GM19025 (cell line): ENCODE measurements at regions not wholly inside any gene's neighbourhood (a gene's known extent, or its start where the extent isn't known, plus 50 kb on each side); places are given as distances from the start of the nearest gene placed in this dataset.
"Not testable (repeated sequence)": the region's sequence is repeated elsewhere in the genome, so short reads cannot be mapped to it uniquely, and the experiment has no call there.

Experiments
- ATAC-seq: cut with Tn5 transposase; IDR thresholded peaks from one replicate; pipeline ENCODE4 v1.9.1; 2021; ENCODE audit warnings: mild to moderate bottlenecking, low read depth, moderate library complexity; ENCODE audit not compliant: unreplicated experiment

DNA sequence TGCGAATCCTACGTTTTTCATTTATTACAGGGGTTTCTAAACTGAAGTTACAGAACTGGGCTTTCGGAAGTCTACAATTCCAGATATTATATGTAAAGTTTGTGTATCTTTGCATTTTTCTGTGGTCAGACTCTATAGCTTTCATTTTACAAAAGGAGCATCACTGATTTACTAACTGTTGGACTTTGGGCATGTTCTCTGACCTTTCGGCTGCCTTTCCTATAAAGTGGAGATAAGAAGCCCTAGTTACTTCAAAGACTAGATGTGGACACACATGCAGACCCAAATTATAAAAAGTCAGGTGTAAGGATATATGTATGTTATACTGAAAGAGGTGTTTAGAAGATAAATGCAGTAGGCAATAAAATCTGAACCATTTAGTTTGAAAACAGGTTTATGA, 126.6 kb upstream of the PRKCQ start:
- ATAC-seq = no peak

DNA sequence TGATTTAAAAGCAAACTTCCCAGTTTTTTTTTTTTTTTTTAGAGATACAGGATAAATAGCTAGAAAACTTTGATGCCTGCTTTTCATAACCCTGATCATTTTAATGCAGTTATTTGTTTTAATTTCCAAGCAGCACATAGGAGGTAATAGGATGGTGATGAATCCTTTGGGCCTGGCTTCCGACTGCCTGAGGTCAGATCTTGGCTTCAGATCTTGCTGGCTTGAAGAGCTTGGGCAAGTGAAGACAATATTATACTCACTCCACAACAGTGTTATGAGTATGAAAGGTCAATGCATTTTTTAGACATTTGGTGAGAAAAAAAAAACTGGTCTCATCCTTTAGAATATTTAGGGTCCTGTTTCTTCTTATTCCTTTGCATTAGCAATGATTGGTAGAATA, 124.8 kb upstream of the PRKCQ start:
- no peak for ATAC-seq

DNA sequence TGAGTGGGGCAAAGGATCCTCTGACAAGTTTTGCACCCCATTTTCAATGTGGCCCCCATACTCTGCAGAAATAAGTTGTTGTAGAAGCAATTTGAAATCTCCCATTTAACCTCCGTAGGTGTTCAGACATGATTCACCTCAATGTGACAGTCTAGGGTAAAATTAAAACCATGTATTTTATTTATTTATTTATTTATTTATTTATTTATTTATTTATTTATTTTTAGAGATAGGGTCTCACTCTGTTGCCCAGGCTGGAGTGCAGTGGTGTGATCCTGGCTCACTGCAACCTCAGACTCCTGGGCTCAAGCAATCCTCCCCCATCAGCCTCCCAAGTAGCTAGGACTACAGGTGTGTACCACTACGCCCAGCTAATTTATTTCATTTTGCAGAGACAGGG, 122.8 kb upstream of the PRKCQ start:
- not testable (repeated sequence) for ATAC-seq

DNA sequence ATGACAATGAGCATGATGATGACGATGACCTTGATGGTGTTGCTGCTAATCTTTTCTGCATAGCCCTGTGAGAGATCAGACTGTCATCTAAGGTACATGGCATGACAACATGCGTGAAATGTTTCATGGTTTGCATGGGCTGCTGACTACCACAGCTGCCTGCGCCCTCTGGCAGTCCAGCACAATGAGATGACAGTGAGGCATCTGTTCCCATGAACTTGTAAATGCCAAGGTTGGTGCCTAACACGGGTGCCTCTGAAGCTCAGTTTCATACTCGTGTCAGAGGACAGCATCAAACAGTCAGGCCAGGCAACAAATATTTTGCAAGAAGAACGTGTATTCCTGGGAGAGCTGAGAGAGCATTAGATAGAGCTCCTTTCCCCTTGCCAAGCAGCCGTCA, 122.0 kb upstream of the PRKCQ start:
- no peak for ATAC-seq

DNA sequence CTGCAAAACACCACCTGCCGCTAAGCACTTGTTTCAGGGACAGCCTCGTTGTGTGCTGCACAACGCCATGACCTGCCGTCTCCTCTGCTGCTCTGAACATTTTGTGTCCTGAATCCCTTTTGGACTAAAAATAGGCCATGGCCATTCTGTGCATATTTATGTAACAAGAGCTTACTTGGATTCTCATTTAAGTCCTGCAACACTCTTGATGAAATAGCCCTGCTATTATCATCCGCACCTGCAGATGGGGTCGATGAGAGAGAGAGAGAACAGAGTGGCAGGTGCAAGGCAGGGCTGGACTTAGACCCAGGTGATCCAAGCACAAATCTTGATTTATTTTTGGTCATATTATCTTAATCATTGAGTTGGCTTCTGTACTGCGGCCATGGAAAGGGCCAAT, 121.2 kb upstream of the PRKCQ start:
- ATAC-seq = no peak

DNA sequence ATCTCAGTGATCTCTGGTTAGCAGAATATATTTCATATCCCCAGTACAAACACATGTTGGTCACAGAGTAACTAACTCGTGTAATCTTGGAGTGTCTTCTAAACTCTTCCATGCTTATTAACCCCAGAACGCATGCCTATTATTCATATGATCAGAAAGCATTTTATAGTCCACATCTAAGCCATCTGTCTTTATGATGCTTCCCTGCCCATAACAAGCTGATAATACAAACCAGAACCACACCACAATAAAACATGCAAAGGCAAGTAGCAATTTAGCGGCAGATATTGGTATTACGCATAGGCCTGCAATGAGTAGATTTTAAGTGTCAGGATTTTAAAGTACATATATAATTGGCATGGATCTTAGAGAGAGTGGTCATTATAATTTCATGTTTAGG, 120.0 kb upstream of the PRKCQ start:
- ATAC-seq = no peak

DNA sequence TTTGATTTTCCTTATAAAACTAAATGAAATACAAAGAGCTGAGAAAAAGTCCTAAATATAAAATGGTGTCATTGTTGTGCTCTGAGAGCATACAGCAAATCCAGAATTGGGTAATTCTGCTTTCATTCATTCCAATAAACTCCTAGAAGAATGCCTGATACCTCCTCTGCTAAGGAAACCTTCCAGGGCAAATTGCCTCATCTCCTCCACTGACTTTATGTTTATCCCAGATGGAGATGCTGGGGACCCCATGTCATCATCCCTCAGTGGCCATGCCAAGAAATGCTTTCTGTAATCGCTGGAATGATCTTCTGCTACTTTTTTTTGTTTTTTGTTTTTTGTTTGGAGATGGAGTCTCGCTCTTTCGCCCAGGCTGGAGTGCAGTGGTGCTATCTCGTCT, 119.3 kb upstream of the PRKCQ start:
- ATAC-seq = no peak

DNA sequence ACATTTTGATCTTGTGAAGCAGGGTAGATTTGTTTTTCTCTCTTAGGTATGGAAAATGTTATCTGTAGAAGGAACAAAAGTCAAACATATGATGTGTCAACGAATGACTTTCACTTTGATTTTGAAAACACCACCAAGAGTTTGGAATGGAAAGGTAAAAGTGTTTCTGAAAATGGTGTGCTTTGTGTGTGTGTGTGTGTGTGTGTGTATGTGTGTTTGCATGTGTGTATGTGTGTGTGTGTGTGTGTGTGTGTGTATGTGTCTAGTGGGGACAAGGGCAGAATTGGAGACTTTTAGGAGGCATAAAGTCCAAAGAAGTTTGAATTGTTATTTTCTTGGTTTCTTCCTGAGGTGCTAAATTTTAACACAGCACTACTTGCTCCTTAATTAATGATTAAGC, 115.4 kb upstream of the PRKCQ start:
- ATAC-seq = no peak

DNA sequence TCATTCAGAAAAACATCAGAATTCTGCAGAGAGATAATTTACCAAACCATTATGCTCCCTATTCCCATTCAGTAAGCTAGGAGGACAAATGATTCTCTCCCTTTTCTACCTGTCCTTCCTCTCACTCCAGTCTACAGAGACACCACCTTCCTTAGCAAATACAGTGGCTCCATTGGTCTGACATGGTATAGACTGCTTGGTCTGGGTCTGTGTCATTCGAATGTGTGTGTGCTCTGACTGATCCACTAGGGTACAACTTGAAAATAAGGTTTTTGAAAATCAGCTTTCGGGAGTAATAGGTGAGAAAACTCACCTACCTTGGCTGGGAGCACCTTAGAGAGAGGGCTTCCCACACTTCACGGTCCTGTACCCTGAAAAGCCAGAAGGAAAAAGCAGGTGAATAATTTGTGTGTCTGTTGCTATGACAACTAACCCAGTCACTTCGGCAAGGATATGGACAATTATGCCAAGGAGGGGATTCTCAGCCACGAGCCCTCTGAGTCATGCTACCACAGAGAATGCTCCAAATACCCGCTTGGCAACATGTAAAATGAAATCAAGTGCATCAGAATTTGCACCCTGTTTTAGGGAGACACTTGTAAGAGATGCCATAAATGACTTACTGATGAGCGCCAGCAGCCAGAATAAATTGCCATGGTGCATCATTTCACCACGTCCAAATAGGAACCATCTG, 114.5 kb upstream of the PRKCQ start:
- no peak for ATAC-seq

DNA sequence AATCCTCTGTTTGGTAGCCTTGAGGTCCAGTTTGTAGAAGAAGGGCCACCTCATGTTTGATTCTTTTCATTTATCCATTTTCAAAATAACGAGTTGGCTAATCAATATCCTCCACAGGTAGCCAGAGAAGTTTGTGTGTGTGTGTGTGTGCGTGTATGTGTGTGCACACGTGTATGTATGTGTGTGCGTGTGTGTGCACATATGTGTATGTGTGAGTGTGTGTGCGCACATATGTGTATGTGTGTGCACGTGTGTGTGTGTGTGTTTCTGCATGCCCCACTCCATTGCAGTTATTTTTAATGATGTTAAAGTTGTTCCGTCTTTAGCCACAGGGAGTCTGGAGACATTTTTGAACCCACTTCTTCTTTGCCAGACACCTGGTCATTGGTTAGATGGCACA, 112.8 kb upstream of the PRKCQ start:
- no peak for ATAC-seq

DNA sequence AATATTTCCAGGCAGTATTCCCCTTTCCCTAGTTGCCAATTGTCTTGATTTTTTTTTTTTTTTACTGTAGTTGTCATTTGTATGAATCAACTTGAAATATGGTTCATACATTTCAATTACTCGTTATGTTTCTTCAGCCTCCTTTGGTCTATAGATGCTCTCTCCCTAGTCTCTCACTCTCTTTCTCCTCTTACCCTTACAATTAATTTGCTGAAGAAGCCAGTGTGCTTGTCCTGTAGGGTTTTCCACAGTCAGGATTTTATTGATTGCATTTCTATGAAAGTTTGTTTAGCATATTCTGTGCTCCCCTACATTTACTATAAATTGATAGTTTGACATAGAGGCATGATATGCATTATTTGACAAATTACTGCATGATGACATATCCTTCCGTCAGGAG, 112.0 kb upstream of the PRKCQ start:
- no peak for ATAC-seq

DNA sequence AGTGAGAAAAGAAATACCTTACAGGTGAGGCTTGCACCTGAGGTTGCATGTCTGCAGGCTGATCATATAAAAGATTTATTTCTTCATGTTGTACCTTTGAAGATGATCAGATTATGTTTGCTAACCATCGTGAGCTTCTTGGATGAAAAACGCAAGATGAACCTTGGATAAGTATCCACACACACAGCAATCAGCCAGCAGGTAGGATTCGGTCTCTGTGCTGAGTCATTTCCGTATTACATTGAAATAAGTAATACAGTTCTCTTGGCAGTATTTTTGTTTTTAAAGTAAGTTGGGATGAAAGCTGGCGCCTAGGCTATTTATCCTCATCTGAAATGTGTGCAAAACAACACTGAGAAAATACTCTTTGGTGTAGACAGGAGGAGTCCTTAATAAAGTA, 109.0 kb upstream of the PRKCQ start:
- ATAC-seq = no peak

DNA sequence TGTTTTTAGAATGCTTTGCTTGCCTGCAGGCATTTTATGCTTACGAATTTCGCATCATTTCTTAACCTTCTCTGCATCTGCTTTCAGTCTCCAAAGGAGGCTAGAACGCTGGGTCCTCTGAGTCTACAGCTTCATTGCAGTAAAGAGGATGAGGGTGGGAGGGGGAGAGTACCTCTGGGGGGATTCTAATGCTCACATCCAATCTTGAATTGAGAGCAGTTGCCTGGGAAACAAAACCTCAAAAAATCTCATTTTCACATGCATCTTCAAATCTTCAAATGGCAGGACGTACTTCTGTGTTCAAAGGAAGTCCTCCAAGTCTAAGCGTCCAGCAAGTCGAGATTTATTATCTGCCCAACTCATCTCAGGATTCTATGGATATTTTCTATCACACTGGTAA, 100.7 kb upstream of the PRKCQ start:
- no peak for ATAC-seq

DNA sequence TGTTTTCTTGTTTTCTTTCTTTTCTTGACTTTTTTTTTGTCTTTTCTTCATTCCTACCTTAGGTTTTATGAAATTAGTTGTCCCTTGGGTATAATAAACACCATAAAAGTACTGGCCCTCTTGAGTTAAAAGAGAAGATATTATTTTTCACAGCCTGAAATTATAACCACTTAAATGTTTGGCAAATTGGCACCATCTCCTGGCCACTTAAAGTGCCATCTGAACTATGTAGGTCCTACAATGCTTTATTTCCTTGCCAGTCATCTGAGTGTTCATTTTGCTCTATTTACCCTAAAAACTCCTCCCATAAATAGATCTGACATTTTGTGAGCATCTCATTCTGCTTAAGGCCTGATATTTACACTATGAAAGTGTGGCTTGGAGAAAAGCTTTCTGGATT, 98.9 kb upstream of the PRKCQ start:
- ATAC-seq = no peak

DNA sequence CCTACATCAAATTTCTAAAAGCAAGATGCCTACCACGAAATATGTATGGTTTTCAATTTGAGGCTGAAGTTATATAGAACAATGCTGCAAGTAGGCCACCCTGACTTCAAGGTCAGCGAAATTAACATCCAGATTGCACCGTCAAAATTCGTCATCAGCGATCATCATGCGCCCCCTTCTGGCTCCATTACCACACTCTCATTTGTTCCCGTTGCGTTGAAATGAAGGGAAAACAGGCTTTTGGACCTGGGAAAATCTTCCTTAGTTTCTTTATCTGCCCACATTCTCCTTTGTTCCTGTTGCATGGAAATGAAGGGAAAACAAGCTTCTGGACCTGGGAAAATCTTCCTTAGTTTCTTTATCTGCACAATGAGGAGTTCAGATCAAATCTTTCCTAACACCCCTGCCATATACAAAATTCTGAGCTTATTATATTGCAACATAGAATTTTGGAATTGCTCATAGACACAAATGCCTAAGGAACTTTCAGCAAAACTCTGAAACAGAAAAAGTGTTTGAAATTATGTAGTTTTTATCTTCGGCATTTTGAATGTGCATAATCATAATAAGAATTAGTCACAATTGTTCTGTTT, 98.2 kb upstream of the PRKCQ start:
- no peak for ATAC-seq

DNA sequence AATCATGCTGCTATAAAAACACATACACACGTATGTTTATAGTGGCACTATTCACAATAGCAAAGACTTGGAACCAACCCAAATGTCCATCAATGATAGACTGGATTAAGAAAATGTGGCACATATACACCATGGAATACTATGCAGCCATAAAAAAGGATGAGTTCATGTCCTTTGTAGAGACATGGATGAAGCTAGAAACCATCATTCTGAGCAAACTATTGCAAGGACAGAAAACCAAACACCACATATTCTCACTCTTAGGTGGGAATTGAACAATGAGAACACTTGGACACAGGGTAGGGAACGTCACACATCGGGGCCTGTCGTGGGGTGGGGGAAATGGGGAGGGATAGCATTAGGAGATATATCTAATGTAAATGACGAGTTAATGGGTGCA, 97.1 kb upstream of the PRKCQ start:
- not testable (repeated sequence) for ATAC-seq

DNA sequence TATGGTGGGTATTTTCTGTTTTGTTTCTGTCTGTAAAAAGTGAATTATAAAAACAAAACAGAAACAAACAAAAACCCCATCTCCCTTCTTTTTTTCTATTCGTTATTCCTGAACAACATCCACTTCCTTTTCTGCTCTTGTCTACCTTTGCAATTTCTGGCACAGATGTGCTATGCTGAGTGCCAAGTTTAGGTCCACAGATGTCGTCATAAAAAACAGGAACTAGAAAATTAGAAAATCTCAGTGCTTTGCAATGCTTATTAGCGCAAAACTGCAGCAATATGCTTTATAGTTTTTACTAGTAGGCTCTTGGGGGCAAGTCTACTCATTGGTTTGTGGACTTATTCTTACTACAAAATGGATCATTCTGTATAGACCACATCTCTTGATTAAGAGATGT, 94.2 kb upstream of the PRKCQ start:
- ATAC-seq = no peak

DNA sequence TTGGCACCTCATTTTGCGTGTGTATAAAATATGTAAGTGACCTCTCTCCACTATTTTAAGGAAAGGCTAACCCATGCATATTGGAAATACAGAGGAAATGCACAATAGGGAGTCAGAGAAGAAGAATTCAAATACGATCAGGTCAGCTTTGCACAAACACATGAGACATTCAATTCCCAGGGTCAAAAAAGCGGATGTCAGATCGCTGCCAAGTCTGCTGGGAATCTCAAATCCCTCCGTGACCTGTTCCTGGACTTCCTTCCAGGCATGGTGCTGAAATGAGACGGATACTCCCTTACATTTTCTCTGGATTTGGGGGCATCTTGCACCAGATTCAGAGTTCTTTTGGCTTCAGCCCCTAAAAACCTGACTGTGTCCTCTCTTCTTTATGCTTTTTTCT, 91.9 kb upstream of the PRKCQ start:
- no peak for ATAC-seq

DNA sequence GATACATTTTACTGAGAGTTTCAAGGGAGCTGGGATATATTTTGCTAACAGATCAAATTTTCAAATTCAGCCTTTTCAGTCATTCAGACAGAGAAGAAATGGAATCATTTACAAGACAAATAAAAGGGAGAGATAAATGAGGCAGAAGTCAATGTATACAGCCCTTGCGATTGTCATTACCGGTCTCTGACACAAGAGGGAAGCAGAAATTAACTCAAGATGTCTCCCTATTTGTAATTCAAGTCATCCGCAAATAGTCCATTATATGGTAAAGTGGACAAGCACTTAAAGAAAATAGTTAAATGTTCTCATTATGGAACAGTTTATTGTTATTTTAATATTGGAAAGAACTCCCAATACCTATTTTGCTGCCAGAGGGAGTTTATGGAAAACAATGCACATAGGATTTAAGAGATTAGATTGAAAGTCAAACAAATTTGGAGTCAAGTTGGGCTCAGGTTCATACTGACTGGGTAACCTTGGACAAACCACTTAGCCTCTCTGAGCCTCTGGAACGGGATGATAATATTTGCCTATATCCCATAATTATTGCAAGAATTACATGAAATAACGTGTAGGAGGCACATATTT, 89.3 kb upstream of the PRKCQ start:
- no peak for ATAC-seq

DNA sequence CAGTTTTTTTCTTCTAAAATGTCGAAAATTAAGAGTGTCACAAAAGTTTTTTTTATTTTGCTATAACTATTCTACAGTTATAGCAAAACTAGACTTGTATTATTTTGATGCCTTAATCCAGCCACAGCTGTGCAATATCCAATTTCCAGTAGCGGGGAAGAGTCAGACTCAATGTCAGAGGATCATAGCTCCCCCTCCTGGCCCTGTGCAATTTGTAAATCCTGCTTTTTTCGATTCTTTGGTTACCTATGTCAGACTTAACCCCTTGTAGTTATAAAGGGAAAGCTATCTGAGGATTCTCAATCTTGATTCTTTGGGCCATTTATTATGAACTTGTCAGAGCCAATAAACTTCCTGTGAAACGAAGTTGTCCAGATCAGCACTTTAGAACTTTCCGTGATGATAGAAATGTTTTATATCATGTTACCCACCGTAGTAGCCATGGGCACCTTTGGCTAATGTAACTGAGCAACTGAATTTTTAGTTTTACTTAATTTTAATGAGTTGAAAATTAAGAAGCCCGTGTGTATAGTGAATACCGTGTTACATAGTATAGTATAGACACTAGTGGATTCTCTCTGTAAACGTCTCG, 87.7 kb upstream of the PRKCQ start:
- no peak for ATAC-seq

DNA sequence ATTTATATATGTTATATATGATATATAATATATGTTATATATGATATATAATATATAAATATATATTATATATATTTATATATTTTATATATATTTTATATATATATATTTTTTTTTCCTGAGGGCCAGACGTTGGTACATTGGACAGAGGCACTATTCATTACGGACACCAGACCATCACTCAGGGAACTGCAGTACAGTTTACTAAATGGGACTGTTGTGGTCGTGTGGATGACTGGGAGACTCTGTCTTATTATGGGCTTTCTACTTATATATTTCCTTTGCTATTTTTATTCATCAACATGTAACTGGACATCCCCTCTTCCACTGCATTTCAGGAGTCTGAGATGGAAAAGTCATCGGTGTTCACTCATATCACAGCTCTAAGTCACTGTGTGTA, 87.1 kb upstream of the PRKCQ start:
- ATAC-seq = no peak

DNA sequence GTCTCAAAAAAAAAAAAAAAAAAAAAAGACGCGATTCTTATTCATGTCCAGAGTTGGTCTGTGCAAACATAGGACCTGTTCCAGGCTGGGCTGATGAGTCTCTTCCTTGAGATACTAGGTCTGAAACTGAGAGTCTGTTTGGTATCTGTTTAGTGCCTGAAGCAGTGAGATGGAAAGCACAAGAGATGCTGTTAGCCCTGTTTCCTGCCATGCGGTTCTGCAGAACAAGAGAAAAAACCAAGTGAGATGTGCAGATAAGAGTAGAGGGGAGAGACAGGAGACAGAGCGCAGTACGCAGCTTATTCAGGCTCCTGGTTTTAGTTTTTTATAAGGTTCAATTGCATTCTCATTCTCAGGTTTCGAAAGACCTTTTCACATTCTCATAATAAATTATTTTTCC, 85.8 kb upstream of the PRKCQ start:
- no peak for ATAC-seq
